ENCODE measurements at regions not wholly inside any gene's neighbourhood (a gene's known extent, or its start where the extent isn't known, plus 50 kb on each side); places are given as distances from the start of the nearest gene placed in this dataset.
"Not testable (repeated sequence)": the region's sequence is repeated elsewhere in the genome, so short reads cannot be mapped to it uniquely, and the experiment has no call there.

DNA sequence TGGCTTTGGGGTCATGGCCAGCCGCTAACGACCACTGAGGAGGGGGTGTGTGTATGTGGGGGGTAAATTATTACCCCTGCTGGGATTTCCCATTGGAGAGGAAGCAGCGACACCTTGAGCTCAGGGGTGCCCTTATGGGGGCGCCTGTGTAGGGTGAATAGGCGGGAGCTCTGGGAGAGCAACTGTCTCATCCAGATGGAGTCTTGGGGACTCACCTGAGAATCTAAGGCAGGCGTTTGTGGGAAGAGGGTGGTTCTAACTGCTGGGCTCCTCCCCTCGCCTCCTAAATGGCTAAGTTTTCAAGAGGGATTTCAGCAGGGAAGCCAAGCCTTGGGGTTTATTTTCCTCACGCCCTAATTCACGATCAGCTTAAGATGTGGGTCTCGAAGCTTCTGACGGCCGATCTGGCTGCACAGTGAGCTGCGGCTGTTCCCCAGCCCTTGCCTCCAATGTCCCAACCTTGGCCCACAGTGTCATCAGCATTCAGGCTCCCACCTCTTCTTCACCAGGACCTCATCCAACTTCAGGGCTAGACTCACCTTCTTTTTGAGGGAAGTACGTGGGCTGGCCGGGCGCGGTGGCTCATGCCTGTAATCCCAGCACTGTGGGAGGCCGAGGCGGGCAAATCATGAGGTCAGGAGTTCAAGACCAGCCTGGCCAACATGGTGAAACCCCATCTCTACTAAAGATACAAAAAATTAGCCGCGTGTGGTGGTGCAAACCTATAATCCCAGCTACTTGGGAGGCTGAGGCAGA lies 136.9 kb upstream of the EEF2KMT start:
- TF ChIP-seq, protein P1, sequence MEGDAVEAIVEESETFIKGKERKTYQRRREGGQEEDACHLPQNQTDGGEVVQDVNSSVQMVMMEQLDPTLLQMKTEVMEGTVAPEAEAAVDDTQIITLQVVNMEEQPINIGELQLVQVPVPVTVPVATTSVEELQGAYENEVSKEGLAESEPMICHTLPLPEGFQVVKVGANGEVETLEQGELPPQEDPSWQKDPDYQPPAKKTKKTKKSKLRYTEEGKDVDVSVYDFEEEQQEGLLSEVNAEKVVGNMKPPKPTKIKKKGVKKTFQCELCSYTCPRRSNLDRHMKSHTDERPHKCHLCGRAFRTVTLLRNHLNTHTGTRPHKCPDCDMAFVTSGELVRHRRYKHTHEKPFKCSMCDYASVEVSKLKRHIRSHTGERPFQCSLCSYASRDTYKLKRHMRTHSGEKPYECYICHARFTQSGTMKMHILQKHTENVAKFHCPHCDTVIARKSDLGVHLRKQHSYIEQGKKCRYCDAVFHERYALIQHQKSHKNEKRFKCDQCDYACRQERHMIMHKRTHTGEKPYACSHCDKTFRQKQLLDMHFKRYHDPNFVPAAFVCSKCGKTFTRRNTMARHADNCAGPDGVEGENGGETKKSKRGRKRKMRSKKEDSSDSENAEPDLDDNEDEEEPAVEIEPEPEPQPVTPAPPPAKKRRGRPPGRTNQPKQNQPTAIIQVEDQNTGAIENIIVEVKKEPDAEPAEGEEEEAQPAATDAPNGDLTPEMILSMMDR (IDR thresholded peaks at IDR 0.05; ENCODE audit: low read depth, low read length), result no peak
- no peak overlapping the region for H3K4me3 ChIP-seq (ENCODE audit: low read depth, low read length)

GRCh38 chr16:5231246-5231759 lies 133.7 kb upstream of the EEF2KMT start:
- TF ChIP-seq, protein P1 (IDR thresholded peaks at IDR 0.05; ENCODE audit: low read depth, low read length), result no peak
- H3K4me3 ChIP-seq (ENCODE audit: low read depth, low read length), result no peak overlapping the region

GRCh38 chr16:5228369-5228768 lies 130.8 kb upstream of the EEF2KMT start:
- TF ChIP-seq, protein P1 (IDR thresholded peaks at IDR 0.05; ENCODE audit: low read depth, low read length), result no peak

GRCh38 chr16:5225931-5226655 lies 128.5 kb upstream of the EEF2KMT start:
- TF ChIP-seq, protein P1 (IDR thresholded peaks at IDR 0.05; ENCODE audit: low read depth, low read length), result no peak

More at GRCh38 chr16:5228369-5228768, 130.8 kb upstream of the EEF2KMT start:
- no peak overlapping the region for H3K4me3 ChIP-seq (ENCODE audit: low read depth, low read length)

DNA sequence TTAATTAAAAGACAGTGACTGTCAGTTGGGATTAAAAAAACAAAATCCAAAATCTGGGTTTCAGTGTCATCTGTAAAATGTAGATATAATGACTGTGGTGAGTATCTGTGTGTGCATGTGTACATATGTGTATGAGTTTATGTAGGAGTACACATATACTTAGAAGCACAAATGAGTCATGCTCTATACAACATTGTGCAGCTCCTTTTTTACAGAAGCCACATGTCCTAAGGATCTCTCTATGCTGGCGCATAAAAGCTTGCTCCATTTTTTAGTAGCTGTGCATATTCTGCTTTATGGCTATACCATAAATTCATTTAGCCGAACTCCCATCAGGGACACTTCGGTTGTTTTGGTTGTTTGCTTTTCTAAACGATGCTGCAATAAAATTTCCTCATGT lies 125.2 kb upstream of the EEF2KMT start:
- TF ChIP-seq, protein P1 (IDR thresholded peaks at IDR 0.05; ENCODE audit: low read depth, low read length), result no peak
- no peak overlapping the region for H3K4me3 ChIP-seq (ENCODE audit: low read depth, low read length)

More at GRCh38 chr16:5225931-5226655, 128.5 kb upstream of the EEF2KMT start:
- no peak overlapping the region for H3K4me3 ChIP-seq (ENCODE audit: low read depth, low read length)

DNA sequence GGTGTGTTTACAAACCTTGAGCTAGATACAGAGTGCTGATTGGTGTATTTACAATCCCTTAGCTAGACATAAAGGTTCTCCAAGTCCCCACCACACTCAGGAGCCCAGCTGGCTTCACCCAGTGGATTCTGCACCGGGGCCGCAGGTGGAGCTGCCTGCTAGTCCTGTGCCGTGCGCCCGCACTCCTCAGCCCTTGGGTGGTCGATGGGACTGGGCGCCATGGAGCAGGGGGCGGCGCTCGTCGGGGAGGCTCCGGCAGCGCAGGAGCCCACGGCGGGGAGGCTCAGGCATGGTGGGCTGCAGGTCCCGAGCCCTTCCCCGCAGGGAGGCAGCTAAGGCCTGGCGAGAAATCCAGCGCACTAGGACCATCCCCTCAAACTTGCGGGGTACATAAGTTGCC lies 124.2 kb upstream of the EEF2KMT start:
- not testable (repeated sequence) for H3K4me3 ChIP-seq (ENCODE audit: low read depth, low read length)

GRCh38 chr16:5220705-5221104 lies 123.1 kb upstream of the EEF2KMT start:
- TF ChIP-seq, protein P1 (IDR thresholded peaks at IDR 0.05; ENCODE audit: low read depth, low read length), result no peak
- H3K4me3 ChIP-seq (ENCODE audit: low read depth, low read length), result no peak overlapping the region

Measured in WI38 (cell line).